ENCODE measurements at regions not wholly inside any gene's neighbourhood (a gene's known extent, or its start where the extent isn't known, plus 50 kb on each side); places are given as distances from the start of the nearest gene placed in this dataset.

- Mint-ChIP-seq H3K4me1 (ENCODE audit: low read depth) (no peaks in the 10 kb centered on the region), H3K27ac (no peak overlapping the region), H3K9me3 (ENCODE audit: low read depth) (no peaks in the 10 kb centered on the region), H3K36me3 (no peaks in the 10 kb centered on the region), H3K4me3 (no peak overlapping the region), H3K27me3 (no peaks in the 10 kb centered on the region)
Observed at GRCh38 chr9:81377320-81377719, 312.0 kb downstream of the TLE1 start.

GRCh38 chr9:81375187-81376100 lies 313.9 kb downstream of the TLE1 start:
- no peaks in the 10 kb centered on the region for H3K9me3 Mint-ChIP-seq (ENCODE audit: low read depth)
- no peak overlapping the region for H3K27ac Mint-ChIP-seq
- no peak overlapping the region for H3K4me3 Mint-ChIP-seq
- no peaks in the 10 kb centered on the region for H3K4me1 Mint-ChIP-seq (ENCODE audit: low read depth)
- H3K36me3 Mint-ChIP-seq = no peaks in the 10 kb centered on the region
- no peaks in the 10 kb centered on the region for H3K27me3 Mint-ChIP-seq

- Mint-ChIP-seq H3K36me3 (no peaks in the 10 kb centered on the region), H3K27me3 (no peaks in the 10 kb centered on the region), H3K27ac (no peak overlapping the region), H3K9me3 (ENCODE audit: low read depth) (no peaks in the 10 kb centered on the region), H3K4me1 (ENCODE audit: low read depth) (no peaks in the 10 kb centered on the region), H3K4me3 (no peak overlapping the region)
Observed at GRCh38 chr9:81374459-81375186, 314.7 kb downstream of the TLE1 start.

- H3K27ac Mint-ChIP-seq = no peak overlapping the region
- no peaks in the 10 kb centered on the region for H3K9me3 Mint-ChIP-seq (ENCODE audit: low read depth)
- no peaks in the 10 kb centered on the region for H3K4me1 Mint-ChIP-seq (ENCODE audit: low read depth)
- no peaks in the 10 kb centered on the region for H3K36me3 Mint-ChIP-seq
- H3K27me3 Mint-ChIP-seq = no peaks in the 10 kb centered on the region
- H3K4me3 Mint-ChIP-seq = no peak overlapping the region
Observed at GRCh38 chr9:81373294-81373693, 316.1 kb downstream of the TLE1 start.

- Mint-ChIP-seq H3K27me3 (no peaks in the 10 kb centered on the region), H3K4me1 (ENCODE audit: low read depth) (no peaks in the 10 kb centered on the region), H3K27ac (no peak overlapping the region), H3K36me3 (no peaks in the 10 kb centered on the region), H3K4me3 (no peak overlapping the region), H3K9me3 (ENCODE audit: low read depth) (no peaks in the 10 kb centered on the region)
Observed at GRCh38 chr9:81372628-81373191, 316.6 kb downstream of the TLE1 start.

GRCh38 chr9:81371824-81372223 lies 317.5 kb downstream of the TLE1 start:
- Mint-ChIP-seq H3K27ac (no peak overlapping the region), H3K4me1 (ENCODE audit: low read depth) (no peaks in the 10 kb centered on the region), H3K4me3 (no peak overlapping the region), H3K27me3 (no peaks in the 10 kb centered on the region), H3K9me3 (ENCODE audit: low read depth) (peaks cover 4% of the 10 kb centered on the region), H3K36me3 (no peaks in the 10 kb centered on the region)

GRCh38 chr9:81370650-81371049 lies 318.7 kb downstream of the TLE1 start:
- H3K4me3 Mint-ChIP-seq = no peak overlapping the region
- H3K4me1 Mint-ChIP-seq (ENCODE audit: low read depth) = no peaks in the 10 kb centered on the region
- no peak overlapping the region for H3K27ac Mint-ChIP-seq
- H3K27me3 Mint-ChIP-seq = no peaks in the 10 kb centered on the region
- peaks cover 9% of the 10 kb centered on the region for H3K9me3 Mint-ChIP-seq (ENCODE audit: low read depth)
- peaks cover 2% of the 10 kb centered on the region for H3K36me3 Mint-ChIP-seq

GRCh38 chr9:81370096-81370495 lies 319.3 kb downstream of the TLE1 start:
- no peaks in the 10 kb centered on the region for H3K27me3 Mint-ChIP-seq
- no peaks in the 10 kb centered on the region for H3K4me1 Mint-ChIP-seq (ENCODE audit: low read depth)
- peaks cover 9% of the 10 kb centered on the region for H3K9me3 Mint-ChIP-seq (ENCODE audit: low read depth)
- H3K36me3 Mint-ChIP-seq = peaks cover 2% of the 10 kb centered on the region
- H3K27ac Mint-ChIP-seq = no peak overlapping the region
- H3K4me3 Mint-ChIP-seq = no peak overlapping the region

- no peak overlapping the region for H3K4me3 Mint-ChIP-seq
- no peaks in the 10 kb centered on the region for H3K27me3 Mint-ChIP-seq
- H3K9me3 Mint-ChIP-seq (ENCODE audit: low read depth) = peaks cover 15% of the 10 kb centered on the region
- H3K27ac Mint-ChIP-seq = no peak overlapping the region
- H3K36me3 Mint-ChIP-seq = peaks cover 2% of the 10 kb centered on the region
- H3K4me1 Mint-ChIP-seq (ENCODE audit: low read depth) = no peaks in the 10 kb centered on the region
Observed at GRCh38 chr9:81369121-81369520, 320.2 kb downstream of the TLE1 start.

- Mint-ChIP-seq H3K9me3 (ENCODE audit: low read depth) (peaks cover 16% of the 10 kb centered on the region), H3K4me1 (ENCODE audit: low read depth) (no peaks in the 10 kb centered on the region), H3K36me3 (peaks cover 2% of the 10 kb centered on the region), H3K4me3 (no peak overlapping the region), H3K27ac (no peak overlapping the region), H3K27me3 (no peaks in the 10 kb centered on the region)
Observed at GRCh38 chr9:81363916-81364480, 325.3 kb downstream of the TLE1 start.

GRCh38 chr9:81361296-81361695 lies 328.1 kb downstream of the TLE1 start:
- H3K36me3 Mint-ChIP-seq = peaks cover 1% of the 10 kb centered on the region

GRCh38 chr9:81351166-81351565 lies 338.2 kb downstream of the TLE1 start:
- Mint-ChIP-seq H3K27ac (no peak overlapping the region), H3K4me1 (ENCODE audit: low read depth) (no peaks in the 10 kb centered on the region), H3K4me3 (no peak overlapping the region), H3K36me3 (no peaks in the 10 kb centered on the region), H3K27me3 (no peaks in the 10 kb centered on the region), H3K9me3 (ENCODE audit: low read depth) (no peaks in the 10 kb centered on the region)

More at GRCh38 chr9:81361296-81361695, 328.1 kb downstream of the TLE1 start:
- H3K4me3 Mint-ChIP-seq = no peak overlapping the region
- H3K4me1 Mint-ChIP-seq (ENCODE audit: low read depth) = no peaks in the 10 kb centered on the region
- H3K9me3 Mint-ChIP-seq (ENCODE audit: low read depth) = peaks cover 13% of the 10 kb centered on the region
- H3K27me3 Mint-ChIP-seq = no peaks in the 10 kb centered on the region
- no peak overlapping the region for H3K27ac Mint-ChIP-seq

GRCh38 chr9:81344366-81344765 lies 345.0 kb downstream of the TLE1 start:
- no peak overlapping the region for H3K4me3 Mint-ChIP-seq
- no peaks in the 10 kb centered on the region for H3K4me1 Mint-ChIP-seq (ENCODE audit: low read depth)
- H3K27me3 Mint-ChIP-seq = no peaks in the 10 kb centered on the region

GRCh38 chr9:81335879-81336421 lies 353.4 kb downstream of the TLE1 start:
- Mint-ChIP-seq H3K4me1 (ENCODE audit: low read depth) (no peaks in the 10 kb centered on the region), H3K9me3 (ENCODE audit: low read depth) (peaks cover 19% of the 10 kb centered on the region), H3K27ac (no peak overlapping the region), H3K4me3 (no peak overlapping the region), H3K36me3 (no peaks in the 10 kb centered on the region), H3K27me3 (no peaks in the 10 kb centered on the region)

More at GRCh38 chr9:81344366-81344765, 345.0 kb downstream of the TLE1 start:
- Mint-ChIP-seq H3K9me3 (ENCODE audit: low read depth) (no peaks in the 10 kb centered on the region), H3K27ac (no peak overlapping the region), H3K36me3 (no peaks in the 10 kb centered on the region)

GRCh38 chr9:81321551-81321950 lies 367.8 kb downstream of the TLE1 start:
- Mint-ChIP-seq H3K27me3 (no peaks in the 10 kb centered on the region), H3K9me3 (ENCODE audit: low read depth) (peaks cover 28% of the 10 kb centered on the region), H3K4me3 (no peak overlapping the region), H3K36me3 (no peaks in the 10 kb centered on the region), H3K4me1 (ENCODE audit: low read depth) (no peaks in the 10 kb centered on the region), H3K27ac (no peak overlapping the region)
